GM18907 (cell line): ENCODE measurements at regions not wholly inside any gene's neighbourhood (a gene's known extent, or its start where the extent isn't known, plus 50 kb on each side); places are given as distances from the start of the nearest gene placed in this dataset.

Source experiments
- ATAC-seq: cut with Tn5 transposase; IDR thresholded peaks from one replicate; pipeline ENCODE4 v1.9.1; 2021; ENCODE audit warnings: mild to moderate bottlenecking, moderate library complexity; ENCODE audit not compliant: unreplicated experiment

DNA sequence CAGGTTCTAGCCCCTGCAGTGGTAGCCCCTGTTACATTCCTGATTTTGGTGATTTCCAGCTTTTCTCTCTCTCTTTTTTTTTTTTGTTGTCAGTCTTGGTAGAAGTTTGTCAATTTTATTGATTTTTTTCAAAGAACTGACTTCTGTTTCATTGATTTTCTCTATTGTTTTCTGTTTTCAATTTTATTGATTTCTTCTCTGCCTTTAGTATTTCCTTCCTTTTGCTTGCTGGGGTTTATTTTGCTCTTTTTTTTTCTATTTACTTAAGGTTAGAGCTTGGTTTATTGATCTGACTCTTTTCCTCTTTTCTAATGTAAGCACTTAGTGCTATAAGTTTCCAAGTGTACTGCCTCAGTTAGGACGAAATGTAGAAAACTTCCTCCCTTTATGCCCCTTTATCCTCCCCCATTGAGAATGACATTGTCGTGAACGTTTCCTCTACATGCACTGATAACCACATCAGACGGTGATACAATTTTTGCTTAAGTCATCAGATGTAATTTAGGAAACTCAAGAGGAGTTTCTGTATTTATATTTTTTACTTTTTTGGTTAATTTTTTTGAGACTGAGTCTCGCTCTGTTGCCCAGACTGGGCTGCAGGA is 81.1 kb upstream of the HS6ST1 start:
- ATAC-seq: no peak

DNA sequence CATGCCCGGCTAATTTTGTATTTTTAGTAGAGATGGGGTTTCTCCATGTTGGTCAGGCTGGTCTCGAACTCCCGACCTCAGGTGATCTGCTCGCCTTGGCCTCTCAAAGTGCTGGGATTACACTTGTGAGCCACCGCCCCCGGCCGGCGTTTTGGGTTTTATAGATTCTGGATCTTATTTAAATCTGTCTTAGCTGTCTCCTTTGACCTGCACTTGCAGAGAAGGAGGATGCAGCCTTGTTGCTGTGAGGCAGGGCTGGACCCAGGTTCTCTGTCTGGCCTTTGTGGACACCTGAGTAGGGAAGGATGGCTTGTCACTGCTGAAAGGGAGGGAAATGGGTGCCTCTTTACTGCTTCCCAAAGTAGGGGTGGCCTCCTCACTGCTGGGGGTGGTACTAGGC is 83.0 kb upstream of the HS6ST1 start:
- no peak for ATAC-seq

DNA sequence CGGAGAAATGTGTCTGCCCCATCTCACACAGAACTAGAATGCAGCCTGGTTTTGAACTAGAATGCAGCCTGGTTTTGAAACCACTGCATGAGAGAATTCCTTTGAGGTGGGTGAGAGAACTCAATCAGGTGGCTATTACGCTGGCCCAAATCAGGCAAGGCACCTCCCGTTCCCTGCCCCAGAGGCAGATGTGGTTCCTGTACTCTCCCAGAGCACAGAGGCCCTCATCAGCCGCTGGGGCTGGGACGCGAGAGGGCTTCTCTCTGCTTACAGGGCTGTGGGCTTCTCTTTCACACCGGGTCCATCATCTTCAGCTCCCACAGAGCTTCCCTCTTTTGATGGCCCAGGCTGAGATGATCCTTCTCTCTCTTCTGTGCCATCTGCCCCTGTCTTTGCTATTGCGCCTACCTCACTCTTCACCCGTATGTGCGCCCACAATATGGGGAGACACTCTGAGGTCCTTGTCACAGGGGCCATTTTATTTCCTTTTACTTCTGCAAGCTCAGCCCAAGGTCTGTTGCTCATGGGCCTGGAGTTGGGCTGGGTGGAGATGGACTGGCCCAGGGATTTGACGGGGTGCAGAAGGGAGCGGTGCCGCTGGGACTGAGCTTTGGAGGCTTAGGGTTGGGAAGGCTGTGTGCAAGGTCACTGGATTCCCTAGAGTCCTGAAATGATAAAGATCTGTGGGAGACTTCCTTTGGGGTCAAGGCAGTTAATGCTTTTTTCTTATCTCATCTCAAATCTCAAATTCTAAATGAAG is 84.4 kb upstream of the HS6ST1 start:
- no peak for ATAC-seq

DNA sequence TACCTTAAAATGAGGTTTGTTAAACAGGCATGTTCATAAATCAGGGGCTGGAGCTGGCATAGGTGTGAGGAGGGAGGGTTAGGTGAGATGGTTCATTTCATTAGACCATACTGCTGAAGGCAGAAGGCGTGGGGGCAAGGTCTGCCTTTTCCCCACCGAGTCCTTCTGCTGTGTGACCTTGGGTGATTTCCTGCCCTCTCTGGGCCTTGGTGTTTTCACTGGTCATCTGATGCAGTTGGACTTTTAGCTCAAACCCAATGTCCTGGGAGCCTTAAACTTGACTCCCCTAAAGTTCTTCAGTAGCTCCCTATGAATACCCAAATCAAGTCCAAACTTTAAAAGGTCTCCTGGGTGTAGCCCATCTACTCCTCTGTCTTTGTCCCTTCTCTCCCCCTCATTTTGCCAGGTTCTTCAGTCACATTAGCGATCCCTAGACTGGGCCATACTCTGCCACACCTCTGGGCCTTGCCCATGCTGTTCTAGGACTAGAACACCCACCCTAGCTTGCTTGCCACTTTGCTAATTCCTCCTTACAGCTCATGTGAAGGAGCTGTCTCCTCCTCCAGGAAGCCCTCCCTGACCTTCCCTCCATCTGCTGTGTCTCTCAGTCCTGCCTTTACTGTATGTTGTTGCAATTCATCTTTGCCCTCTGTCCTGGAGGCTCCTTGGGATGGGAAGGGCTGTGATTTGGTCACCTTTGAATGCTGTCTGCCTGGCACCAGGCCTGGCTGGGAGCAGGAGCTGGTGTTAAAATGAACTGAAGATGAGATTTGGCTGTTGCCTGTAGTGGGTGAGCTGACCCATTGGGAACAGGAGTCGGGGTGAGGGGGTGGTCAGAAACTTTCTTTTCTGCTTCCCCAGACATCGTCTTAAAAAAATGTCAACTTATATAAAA is 85.4 kb upstream of the HS6ST1 start:
- ATAC-seq: no peak

DNA sequence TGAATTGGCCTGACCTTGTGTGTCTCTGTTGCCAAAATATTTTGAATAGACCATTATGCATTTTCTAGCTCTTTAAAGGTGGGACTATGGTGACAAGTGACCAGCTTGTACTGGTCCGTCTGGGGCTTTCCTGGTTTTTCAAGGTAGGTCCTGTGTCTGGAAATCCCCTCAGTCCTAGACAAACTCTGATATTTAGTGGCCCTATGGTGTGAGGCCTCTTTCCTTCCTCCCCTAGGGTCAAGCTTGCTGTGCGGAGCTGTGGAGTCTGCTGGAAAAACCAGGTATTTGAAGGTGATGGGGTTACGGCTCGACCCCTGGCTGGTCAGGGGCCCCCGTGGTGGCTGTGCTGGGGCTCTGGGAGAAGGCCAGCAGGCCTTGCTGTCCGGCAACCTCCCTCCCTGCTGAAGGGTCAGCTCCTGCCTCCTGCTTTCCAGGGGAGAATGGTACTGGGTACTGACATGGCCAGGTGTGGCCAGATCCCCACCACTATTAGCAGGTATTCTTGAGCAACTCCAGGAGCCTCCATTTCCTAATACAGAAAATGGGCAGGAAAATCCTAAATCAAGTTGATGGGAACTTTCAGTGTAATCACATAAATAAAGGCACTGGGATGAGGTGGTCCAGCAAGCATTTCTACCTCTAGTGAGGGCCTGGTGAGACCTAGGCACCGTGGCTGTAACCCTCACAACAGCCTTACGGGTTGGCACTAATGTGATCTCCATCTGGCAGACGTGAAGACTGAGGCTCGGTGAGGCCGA is 86.2 kb upstream of the HS6ST1 start:
- ATAC-seq: no peak

DNA sequence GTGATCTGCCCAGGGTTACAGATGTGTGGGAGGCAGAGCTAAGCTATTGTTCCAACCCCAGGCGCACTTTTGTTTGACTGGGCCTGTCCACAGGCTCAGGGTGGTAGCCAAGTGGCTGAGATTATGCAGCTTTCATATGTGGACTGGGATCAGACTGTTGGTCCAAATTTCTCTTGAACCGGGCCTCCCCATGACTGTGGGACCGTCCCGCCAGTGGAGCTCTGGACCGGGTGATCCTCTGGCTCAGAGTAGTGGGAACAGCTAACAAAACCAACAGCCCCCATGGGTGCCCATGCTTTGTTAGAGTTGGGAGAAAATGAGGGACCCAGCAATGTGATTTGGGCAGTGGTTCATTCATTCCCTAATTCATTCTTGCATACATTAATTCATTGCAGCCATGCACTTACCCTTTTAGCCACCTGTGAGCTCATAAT is 86.8 kb upstream of the HS6ST1 start:
- no peak for ATAC-seq

DNA sequence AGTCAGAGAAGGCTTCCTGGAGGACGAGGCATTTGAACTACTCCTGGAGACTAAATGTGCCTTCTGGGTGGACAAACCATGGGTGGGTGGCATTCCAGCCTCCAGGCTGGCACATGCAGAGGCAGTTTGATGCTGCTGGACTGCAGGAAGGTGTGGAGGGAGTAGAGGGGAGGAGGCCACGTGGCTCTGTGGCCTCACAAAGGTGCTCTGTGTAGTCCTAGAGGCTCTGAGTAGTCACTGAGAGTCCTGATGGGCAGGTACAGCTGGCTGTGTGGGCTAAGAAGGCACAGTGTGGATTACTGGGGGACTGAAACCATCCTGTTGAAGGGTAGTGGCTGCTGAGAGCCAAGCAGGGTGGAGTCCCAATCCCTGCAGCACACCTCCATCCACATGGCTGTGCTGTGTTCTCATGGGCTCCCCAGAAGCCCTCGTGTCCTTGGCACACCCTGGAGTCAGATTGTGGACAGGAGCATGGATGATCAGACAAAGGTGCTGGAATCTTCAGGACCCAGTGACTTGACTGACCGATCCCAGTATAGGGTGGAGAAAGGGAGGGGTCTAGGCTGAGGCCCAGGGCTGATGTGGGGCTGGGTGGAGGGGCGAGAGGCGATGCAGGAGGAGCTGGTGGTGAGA is 87.4 kb upstream of the HS6ST1 start:
- no peak for ATAC-seq

DNA sequence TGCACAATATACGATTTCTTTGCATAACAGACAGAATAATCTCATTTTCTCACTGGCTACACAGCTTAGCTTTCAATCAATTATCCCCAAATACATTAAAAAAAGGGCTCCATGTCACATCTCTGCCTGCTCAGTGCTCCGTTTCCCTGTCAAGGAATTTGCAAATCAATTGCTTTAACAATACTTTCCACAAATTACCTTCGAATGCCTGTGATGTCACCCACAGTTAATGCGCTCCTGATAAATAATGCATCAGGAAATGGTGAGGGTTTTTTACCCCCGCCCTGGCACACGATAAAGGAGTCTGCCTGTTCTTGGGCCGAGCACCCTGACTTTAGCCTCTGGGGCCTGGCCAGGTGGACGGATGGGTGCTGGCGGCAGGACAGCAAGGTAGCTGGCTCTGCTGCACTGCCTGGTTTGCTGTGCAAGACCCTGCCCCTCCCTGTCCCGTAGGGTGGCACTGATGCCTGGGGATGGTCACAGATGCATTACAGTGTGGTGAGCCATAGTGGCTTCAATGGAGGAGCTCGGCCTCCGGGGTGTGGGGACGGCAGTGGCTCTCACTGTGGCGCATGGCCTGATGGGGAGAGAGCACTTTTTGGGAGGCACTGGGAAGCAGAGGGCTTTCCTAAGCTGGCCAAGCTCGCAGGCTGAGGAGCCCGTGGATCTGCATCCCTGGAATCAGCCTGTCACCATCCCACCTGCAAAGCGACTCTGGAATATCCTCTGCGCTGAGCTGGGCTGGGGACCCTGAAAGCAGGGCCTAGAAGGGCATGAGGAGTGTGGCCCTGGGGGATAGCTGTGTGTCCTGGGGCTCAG is 88.3 kb upstream of the HS6ST1 start:
- no peak for ATAC-seq

DNA sequence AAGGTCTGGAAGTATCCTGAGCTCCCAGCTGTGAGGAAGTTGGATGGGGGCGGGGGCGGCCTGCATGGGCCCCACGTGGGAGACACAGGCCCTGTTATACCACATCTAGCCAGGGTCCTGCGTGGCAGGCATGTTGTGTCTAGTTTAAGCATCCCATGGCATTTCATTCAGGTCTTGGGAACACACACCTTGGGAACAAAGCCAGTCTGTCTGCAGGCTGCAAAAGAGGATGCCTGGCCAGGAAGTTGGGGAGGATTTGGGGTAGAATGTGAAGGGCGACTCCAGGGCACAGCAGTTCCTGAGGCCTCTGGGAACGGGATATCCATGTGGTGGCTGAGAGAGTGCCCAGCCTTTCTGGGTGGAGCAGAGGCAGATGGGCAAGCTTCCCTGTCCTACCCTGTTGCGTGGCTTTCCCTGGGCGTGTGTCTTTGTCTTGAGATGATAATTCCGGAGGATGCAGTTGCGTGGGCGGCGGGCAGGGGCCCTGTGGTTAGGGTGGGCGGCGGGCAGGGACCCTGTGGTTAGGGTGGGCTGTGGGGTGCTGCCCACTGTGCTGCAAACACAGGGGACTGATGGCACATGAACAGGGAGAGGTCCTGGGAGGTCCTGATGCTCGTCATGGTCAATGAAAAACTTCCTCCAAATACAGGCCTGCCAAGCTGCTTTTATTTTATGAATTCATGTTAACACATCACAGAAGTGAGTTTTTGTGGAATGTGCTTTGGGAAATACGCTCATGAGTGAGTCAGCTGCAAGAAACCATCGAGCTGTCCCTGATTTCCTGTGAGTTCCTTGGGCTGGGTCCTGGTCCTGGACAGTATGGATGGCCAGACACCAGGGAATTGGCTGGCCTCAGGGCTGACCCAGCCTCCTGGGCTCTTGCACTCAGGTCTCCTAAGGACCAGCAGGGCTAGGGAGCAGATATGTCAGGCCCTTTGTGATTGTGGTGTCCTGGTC is 90.0 kb upstream of the HS6ST1 start:
- no peak for ATAC-seq

DNA sequence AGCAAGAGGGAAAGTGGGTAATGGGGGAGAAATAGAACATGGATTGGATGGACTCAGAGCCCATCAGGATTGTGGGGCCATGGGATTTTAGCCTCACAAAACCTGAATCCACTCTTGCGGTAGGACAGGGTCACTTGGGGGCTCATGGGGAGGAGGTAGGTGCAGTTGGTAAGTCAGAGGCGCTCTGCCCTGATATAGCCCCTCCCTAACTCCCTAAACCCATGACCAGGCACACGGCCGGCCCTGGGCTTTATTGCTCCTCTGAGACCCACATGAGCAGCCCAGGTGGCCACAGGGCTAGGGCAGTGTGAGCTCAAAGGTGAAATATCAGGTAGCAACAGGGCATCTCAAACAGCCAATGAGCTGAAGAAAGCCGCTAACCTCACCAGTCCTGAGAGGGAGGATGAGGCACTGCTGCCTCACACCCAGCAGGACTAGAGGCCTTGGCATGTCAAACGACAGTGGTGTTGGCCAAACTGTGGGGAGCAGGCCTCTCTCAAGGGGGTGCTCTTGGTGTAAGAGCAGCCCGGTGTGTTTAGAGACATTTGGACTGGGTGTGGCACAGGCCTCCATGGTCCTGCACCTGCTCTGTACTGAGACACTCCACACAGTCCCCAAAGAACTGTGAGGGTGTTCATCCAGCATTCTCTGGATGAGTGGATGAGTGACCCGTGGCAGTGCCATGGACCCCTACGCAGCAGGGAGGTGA is 90.8 kb upstream of the HS6ST1 start:
- no peak for ATAC-seq

DNA sequence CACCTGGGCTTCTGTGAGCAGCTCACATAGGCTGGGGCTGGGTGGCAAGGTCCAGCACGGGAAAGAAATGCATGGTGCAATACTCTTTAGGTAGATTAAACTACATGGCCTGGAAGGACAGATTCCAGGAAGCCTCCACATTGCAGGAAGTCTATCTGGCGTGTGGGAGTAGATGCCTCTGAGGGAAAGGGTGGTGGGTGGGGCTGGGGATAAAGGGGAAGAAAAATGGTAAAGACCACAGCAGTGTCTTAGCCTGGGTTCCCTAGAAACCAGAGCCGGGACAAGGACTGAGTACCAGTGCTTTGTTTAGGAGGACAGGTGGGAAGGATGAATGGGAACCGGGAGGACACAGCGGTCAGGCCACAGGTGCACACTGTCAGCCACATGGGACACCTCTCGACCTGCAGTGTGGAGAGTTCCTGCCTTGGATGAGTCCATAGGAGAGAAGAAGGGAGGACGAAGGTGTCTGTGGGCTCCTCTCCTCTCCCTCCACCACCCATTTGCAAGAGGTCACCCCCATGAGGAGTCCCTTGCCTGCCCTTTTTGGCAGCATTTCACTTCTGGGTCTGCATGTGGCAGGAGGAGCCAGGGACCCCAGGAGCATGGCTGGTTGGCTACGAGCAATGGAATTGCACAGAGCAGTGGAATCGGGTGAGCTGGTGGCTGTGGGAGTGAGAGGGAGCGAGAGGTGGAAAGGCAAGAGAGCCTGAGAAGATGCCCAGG is 91.5 kb upstream of the HS6ST1 start:
- ATAC-seq: no peak

DNA sequence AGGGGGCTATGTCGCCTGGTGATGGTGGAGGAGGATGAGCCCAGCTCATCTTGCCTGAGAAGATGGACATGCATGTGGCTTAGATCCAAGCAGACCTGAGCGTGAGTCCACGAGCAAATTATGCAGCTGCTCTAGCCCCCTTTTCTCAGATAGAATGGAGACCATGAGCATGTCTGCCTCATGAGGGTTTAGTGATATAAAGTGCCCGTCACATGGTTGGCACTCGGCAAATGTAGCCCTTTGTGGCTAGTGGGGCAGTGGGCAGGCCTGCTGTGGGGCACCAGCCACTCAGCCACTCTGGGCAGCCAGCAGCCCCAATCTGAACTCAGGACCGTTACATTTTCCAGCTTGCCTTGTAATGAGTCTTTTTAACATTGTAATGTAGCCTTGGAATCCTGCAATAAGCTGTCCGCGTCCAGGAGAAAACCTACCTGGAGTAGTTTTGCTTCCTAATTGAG is 92.1 kb upstream of the HS6ST1 start:
- no peak for ATAC-seq

DNA sequence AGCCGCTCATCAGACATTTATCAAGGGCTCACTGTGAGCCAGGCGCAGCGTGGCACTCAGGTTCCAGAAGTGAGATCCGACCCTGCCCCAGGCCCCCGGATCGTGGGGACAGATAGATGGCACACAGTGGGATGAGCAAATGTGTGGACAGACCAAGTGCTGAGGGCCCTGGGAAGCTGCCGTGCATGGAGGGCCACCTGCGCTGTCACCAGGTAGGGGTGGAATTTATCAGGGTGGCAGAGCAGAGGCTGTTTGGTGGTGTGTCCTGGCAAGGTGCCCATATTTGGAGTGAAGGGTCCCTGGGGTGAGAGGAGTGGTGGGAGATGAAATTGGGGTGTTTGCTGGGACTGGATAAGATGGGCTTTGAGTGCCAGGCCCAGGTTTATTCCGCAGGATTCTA is 92.8 kb upstream of the HS6ST1 start:
- no peak for ATAC-seq

DNA sequence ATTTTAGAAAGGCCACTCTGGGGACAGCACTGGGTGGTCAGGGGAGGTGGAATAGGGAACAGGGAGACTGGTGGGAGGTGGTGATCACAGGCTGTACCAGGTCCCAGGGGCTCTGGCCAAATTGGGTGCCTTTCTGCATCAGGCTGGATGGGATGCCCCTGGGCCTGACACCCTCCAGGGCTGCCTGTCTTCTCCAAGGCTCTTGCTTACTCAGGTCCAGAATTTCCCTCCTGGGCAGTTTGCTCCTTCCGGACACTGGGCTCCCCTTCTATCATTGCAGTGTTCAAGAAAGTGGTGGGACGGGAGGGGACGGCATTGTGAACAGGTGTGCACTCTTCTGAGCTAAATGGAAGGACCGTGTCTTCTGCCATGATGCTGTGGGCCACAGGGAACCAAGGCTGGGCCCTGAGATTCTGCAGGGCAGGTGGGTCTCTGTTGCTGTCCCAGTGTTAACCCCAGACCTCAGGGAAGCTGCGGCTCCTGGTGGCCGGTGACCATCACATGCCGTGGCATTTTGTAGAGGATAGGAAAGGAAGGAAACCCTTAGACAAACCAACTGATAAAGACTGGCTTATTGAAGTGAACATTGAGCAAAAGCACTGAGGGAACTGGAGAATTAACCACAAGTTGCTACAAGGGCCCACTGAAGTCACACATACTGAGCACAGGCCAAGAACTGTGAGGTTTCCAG is 93.7 kb upstream of the HS6ST1 start:
- ATAC-seq: no peak

DNA sequence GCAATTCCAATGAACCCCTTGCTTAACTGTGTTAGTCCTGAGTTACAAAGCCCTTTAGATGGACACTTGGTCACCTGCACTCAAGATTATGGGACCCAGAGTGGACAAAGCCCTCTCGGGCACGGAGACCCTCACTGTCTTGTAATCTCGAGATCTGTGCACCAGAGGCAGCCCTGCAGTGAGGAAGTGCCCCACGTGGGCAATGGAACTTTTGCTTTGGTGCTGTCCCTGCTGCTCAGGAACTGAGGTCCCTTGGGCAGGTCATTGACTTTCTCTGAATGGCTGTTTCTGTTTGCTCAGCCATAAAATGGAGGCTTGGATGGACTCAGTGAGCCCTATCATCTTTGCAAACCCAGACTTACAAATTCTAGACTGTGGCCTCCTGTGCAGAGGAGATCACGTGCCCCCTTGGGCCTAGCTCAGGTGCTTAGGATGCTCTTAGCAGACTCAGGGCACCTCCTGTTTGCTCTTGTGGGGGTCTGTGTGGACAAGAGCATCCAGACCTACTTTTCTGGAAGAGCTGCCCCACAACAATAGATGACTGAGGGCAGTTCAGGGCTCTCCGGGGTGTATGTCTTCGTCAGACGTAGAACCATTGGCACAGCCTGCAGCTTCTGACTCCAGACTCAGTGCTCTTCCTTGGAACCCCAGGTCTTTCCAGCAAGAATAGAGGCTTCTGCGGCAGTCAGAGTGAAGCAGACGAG is 94.5 kb upstream of the HS6ST1 start:
- ATAC-seq: no peak

DNA sequence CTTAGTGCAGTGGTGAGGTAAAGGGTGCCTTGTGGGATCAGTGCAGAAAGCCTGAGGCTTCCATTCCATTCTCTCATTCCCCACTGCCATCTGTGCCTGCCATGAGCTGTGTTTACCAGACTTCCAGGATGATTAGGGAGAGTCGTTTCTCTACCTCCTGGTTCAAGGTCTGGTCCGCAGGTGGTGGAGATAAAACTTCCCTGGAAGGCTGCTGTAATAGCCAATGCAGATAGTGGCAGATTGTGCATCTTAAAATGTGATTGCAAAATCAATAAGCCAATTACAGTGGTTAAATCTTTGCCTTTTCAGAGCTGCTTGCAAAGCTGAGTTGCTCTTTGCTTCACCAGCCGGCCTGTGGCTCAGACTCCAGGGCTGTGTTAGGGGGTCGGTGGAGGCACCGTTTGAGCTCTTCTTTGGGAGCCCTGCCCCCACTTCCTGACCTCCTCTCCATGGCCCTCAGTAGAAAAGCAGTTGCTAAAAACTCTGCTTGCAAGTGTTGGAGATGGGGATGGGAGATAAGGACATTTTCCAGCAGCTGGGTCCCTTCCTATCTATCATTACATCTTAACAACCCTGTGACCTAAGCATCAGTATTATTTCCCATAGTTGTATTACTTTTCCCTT is 95.2 kb upstream of the HS6ST1 start:
- ATAC-seq: no peak
